GM19023 (cell line): ENCODE measurements at regions not wholly inside any gene's neighbourhood (a gene's known extent, or its start where the extent isn't known, plus 50 kb on each side); places are given as distances from the start of the nearest gene placed in this dataset.

Source experiments
- ATAC-seq: cut with Tn5 transposase; IDR thresholded peaks from one replicate; pipeline ENCODE4 v1.9.1; 2021; ENCODE audit warnings: mild to moderate bottlenecking, moderate library complexity; ENCODE audit not compliant: unreplicated experiment

- ATAC-seq: no peak
Measured at GRCh38 chr9:90259311-90260246, 383.0 kb downstream of the DIRAS2 start.

DNA sequence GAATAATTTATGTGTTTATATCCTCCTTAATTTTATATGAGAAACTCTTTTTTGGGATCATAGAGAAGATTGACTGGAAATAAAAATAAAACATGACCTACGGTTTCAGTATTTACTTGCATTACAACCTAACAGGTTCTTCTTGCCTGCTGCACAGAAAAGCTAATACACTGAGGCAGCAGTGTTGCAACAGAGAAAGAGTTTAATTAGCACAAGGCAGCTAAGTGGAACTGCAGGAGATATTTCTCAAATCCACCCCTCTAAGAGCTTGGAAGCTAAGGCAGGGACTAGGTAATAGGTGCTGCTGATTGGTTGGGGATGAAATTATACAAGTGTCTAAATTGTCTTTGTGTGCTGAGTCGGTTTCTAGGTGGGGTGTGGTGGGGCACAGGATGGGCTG, 380.9 kb downstream of the DIRAS2 start:
- no peak for ATAC-seq

DNA sequence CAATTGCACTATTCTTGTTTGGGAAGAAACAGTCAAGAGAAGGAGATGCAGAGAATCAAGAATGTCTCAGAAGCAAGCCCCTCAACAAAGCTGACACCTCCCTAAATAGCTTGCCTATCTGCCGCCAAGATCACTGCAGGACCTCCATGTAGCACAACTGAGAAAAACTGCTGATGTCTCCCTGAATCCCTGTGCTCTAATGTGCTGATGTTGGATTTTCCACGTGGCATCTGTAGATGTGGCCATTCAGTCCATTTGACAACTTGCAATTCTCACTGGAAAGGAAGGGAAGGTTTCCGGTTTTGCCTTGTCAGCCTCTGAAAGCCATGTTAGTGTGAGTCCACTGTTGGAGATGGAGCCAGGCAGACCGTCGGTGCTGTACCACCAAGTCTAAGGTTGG, 374.0 kb downstream of the DIRAS2 start:
- ATAC-seq: no peak

DNA sequence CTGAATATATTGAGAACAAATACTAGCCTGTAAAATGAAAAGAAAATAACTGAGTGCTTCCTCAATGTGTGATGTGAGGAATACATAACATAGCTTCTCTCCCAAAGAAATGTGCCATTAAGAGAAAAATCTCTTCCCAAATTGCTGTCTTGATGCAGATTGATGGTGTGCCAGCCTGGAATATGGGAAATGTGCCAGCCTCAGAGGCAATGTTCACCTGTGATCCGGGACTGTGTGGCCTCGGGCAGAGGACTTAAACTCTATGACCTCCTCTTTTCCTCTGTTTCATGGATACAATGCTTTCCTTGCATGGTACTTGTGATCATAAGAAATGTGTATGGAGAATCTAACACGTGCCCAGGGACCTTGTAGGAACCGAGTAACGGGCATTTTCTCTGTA, 370.9 kb downstream of the DIRAS2 start:
- ATAC-seq: no peak

GRCh38 chr9:90274725-90275124, 367.9 kb downstream of the DIRAS2 start:
- ATAC-seq: no peak

DNA sequence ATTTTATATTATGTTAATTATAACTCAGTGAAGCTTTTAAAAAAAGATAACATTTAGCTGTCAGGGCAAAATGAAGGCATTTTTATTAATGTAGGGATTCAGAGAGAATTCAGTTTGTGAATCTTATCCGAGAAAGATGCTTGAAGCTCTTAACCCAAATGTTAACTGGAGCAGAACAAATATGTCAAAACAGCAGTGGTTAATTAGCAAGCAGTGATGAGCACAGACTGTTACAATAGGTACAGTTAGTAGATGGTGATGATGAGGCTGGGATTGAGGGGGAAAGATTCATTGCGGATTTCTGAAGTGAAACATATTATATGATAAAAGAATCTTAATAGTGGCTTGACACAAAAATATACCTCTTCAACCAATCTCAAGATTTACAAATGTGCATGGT, 356.7 kb downstream of the DIRAS2 start:
- no peak for ATAC-seq

GRCh38 chr9:90287567-90288274, 354.9 kb downstream of the DIRAS2 start:
- peak; percentile 98 for ATAC-seq

GRCh38 chr9:90288275-90288639, 354.4 kb downstream of the DIRAS2 start:
- no peak for ATAC-seq

- ATAC-seq: no peak
Measured at GRCh38 chr9:90290716-90291485, 351.7 kb downstream of the DIRAS2 start.

- ATAC-seq: no peak
Measured at GRCh38 chr9:90296539-90296938, 346.1 kb downstream of the DIRAS2 start.

DNA sequence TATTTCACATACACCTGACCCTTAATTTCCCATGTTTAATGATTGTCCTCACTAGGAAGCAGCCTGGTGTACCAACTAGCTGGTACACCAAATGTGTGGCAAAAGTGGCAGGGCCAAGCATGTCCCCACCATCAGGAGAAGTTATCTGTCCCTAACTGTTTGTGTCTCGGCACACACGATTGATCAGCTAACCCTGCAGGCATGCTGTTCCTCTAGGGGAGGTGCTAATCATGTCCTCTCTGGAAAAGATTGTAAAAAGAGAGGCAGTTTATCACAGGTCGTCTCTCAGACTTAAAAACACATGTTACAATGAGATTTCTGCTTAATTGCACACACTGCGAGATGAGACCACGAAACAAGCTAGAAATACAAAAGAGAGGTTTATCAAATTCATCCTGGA, 342.7 kb downstream of the DIRAS2 start:
- no peak for ATAC-seq

DNA sequence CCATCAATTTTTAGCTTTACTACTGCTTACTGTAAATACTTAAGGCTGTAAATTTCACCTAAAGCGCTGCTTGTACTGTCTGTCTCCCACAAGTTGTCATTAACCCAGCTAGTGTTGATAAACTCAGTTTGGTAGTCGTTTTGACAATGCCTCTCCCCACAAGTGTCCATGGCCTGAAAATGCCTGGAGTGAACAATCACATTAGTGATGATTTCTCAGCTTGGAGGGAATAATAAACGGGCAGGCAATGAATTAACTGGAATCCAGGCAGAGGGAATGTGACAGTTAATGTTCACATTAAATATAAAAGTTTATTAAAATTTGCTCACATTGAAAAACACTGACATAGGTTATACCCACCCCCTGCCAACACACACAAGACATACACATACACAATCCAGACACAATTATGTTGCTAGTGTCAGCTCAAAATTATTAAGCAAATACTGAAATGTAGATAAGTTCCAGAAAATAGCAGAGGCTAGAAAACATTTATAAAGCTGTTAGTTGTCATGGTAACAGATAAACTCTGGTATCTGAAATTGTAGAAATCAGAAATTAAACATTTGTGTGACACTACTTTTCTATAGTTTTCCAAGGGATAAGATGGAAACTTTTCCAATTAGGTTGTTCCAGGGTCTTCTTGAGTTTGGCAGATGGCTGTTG, 341.9 kb downstream of the DIRAS2 start:
- ATAC-seq: no peak

DNA sequence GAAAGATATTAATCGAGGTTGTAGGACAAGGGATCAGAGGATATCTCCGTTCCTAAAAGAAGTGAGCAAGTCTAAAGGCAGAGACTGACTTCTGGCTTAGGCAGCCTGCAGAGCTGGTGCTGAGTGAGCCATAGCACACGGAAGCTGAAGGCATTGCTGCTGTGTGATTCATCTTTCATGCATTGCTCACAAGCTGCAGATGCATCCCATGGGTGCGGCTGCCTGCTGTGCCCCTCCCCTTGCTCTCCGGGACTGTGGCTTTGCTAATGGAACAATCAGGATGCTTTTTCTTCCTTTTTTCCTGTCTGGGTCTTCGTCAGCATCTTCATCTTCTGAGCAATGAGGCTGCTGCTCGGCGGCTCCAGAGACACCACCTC, 341.4 kb downstream of the DIRAS2 start:
- ATAC-seq: no peak

- ATAC-seq: no peak
Measured at GRCh38 chr9:90303655-90304054, 339.0 kb downstream of the DIRAS2 start.

DNA sequence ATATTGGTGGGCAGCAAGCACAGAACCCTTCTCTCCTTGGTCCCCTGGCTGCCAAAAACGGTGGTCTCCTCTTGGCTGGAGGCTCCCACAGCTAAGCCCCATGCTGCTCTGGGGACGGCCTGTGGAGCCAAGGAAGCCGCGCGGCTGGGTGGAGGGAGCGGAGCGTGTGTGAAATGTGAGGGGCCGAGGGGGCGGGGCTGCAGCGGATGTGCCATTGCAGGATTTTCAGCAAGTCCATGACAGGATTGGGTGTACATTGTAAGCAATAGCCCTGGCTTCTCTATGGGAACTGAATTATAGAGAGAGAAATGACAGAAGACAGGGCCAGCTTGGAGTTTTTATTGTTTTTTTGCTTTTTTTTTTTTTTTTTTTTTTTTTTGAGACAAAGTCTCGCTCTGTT, 336.5 kb downstream of the DIRAS2 start:
- ATAC-seq: no peak

DNA sequence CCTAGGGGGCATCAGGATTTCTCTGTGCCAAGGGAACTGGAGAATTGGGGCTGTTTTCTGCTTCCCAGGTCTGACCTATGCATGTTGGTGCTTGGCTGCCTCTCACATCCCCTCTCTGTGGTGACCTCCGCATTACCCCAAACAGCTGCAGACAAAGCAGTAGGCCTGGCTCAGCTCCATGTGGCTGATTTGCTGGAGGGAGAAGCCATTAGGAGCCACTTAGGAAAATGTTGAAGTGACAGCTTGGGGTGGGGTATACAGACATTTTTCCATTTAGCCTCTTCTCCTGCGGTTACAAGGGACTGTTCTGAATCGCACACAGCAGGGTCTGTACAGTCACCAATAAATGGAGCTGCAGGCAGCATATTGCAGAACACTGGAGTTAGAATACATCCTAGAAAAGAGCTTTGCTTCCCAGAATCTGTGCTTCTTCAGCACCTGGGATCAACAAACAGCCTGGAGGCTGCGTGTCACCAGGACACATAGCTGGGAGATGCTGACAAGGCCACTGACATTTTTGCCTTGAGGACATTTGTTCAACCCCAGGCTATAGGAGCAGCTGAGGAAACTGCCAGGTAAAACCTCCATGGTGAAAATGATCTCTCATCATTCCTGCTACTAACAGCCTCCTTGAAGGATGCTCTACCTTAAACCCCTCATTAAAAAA, 335.3 kb downstream of the DIRAS2 start:
- no peak for ATAC-seq

DNA sequence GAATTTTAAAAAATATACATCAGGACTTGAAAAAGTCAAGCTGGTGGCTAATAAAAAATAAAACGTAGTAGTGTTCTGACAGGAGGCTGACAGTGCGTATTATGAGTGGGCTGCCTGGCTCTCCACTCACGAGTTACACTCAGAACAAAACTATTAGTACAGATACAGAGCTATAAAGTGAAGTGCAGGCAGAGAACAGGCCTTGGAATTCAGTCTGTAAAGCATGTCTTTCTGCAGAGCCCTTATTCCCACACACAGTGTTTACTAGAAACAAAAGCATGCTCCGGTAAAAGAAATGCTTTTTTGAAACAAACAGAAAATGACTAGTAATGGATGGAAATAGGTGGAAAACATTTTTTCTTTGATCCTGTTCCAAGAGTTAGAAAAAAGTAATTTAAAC, 334.7 kb downstream of the DIRAS2 start:
- ATAC-seq: no peak

DNA sequence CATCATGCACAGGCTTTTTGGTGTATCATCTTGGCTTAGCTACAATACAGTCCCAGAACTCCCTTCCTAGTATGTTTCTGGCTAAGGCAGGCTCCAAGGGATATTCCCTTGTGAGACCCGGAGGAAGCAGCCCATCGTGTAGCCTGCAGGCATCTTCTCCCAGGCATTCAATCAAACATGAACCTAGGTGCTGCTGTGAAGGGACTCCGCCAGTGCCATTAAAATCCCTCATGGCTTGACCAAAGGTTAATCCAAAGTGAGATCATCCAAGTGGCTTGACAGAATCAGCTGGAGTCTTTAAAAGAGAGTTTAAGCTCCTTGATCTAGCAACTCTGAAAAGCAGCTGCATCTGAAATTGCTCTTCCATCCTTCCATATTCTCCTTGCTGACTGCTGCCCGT, 333.9 kb downstream of the DIRAS2 start:
- no peak for ATAC-seq

DNA sequence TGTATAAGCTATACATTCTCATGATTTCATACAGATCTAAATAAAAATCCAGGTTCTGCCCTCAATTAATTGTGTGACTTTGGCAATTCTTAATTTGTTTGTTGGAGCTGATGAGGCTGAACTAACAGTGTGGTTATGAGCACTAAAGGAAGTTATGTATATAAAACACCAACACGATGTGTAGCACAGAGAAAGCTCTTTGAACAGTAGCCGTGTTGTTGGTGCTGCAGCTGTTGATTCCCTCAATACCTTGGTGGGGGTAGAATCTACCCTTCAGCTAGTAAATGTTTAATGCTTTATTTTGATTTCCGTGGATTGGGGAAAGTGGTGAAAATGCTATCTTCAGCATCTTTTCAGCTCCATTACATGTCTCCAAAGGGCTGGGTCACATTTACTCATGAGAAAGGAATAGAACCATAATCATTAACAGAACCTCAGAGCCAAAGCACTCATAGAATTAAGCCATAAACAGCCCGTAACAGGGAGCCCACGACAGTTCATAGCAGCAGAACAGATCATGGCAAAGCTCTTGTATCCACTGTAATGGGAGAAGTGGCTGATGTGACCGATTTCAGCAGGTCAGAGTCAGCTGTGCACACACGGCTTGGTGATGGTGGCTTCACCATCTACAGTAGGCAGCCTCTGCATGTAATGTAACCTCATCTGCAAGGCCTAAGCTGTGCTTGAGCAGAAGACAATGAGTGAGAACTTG, 332.7 kb downstream of the DIRAS2 start:
- no peak for ATAC-seq

DNA sequence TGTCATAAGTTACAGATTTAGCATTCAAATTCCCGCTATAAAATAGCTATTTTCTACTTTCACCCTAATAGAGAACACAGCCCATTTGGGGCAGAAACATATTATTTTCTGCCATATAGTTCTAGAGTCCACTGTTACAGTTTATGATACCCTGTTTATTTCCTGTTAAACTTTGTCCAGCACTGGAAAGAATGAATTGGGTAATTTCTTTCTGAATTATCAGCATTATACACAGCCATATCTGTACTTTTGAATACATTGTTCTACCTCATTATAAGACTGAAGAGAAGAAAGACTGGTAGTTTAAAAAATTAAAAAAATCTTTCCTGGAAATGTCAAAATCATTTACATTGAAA, 332.1 kb downstream of the DIRAS2 start:
- ATAC-seq: no peak
